CD4-positive, alpha-beta T cell (primary cell): ENCODE measurements at regions not wholly inside any gene's neighbourhood (a gene's known extent, or its start where the extent isn't known, plus 50 kb on each side); places are given as distances from the start of the nearest gene placed in this dataset.

Source experiments
- ATAC-seq: fragments of 200-7000 bp; cut with Tn5 transposase; one replicate; pipeline ENCODE4 v1.10.0; 2022; ENCODE audit warnings: mild to moderate bottlenecking; ENCODE audit not compliant: poor library complexity
- CTCF ChIA-PET: fragments of 350-600 bp; sonication (Branson Sonifier 250); formaldehyde crosslinking; loops from one replicate; lab custom pipeline; 2021; ENCODE audit warnings: antibody characterized with exemption, inconsistent platforms; lab: Charles Lee
- POLR2A ChIA-PET: fragments of 350-600 bp; sonication (Branson Sonifier 250); formaldehyde crosslinking; loops from one replicate; lab custom pipeline; 2021; ENCODE audit warnings: antibody characterized with exemption, inconsistent platforms; lab: Charles Lee
- DNase-seq, 14 experiments: peaks; one replicate each; pipeline ENCODE4 v3.0.0-alpha.2; 2013 to 2020; ENCODE audit warnings: mixed read lengths in 2 of 14
- H3K27ac ChIP-seq, 2 donors: one replicate each; pipeline versions ENCODE4 v1.5.1 to v1.7.0; 2013; ENCODE audit warnings: low read length in 2 of 2, low read depth in 1 of 2, mild to moderate bottlenecking in 1 of 2
- H3K27me3 ChIP-seq, 2 experiments: 1 replicate in 1 of 2; 2 replicates in 1 of 2; pipeline versions ENCODE4 v1.6.1 to v1.7.0; 2013; ENCODE audit warnings: low read length in 2 of 2, control low read depth in 1 of 2, mild to moderate bottlenecking in 1 of 2, moderate library complexity in 1 of 2; ENCODE audit not compliant: insufficient read depth in 2 of 2, control insufficient read depth in 1 of 2
- H3K36me3 ChIP-seq: one replicate; pipeline ENCODE4 v1.6.1; 2013; ENCODE audit warnings: low read length, control low read depth; ENCODE audit not compliant: insufficient read depth
- H3K4me1 ChIP-seq: one replicate; pipeline ENCODE4 v1.6.1; 2013; ENCODE audit warnings: low read length, control low read depth; ENCODE audit not compliant: insufficient read depth
- H3K4me3 ChIP-seq: one replicate; pipeline ENCODE4 v1.5.1; 2013; ENCODE audit warnings: mild to moderate bottlenecking, low read length, moderate library complexity
- H3K9me3 ChIP-seq, 2 experiments: 1 replicate in 1 of 2; 2 replicates in 1 of 2; pipeline versions ENCODE4 v1.6.1 to v1.7.0; 2013; ENCODE audit warnings: low read length in 2 of 2, mild to moderate bottlenecking in 2 of 2, control low read depth in 1 of 2, moderate library complexity in 1 of 2; ENCODE audit not compliant: control insufficient read depth in 1 of 2, insufficient read depth in 1 of 2
- H3K27ac Mint-ChIP-seq: one replicate; pipeline ENCODE4 v1.8.0; 2020; ENCODE audit warnings: mixed read lengths
- H3K27me3 Mint-ChIP-seq: one replicate; pipeline ENCODE4 v1.8.0; 2021; ENCODE audit warnings: mixed read lengths
- H3K36me3 Mint-ChIP-seq: one replicate; pipeline ENCODE4 v1.8.0; 2021; ENCODE audit warnings: low read depth, mixed read lengths
- H3K4me1 Mint-ChIP-seq: one replicate; pipeline ENCODE4 v1.8.0; 2021; ENCODE audit warnings: low read depth, mixed read lengths
- H3K4me3 Mint-ChIP-seq: one replicate; pipeline ENCODE4 v1.8.0; 2020; ENCODE audit warnings: mild to moderate bottlenecking, mixed read lengths
- H3K9me3 Mint-ChIP-seq: one replicate; pipeline ENCODE4 v1.8.0; 2020; ENCODE audit warnings: mixed read lengths
- CTCF ChIP-seq: fragments of 200-600 bp; IDR thresholded peaks from one replicate; pipeline ENCODE4 v1.8.0; 2022; ENCODE audit warnings: antibody characterized with exemption, mild to moderate bottlenecking
- intact Hi-C, 2 experiments: fragments of 100-400 bp; cut with DNase I in 1 of 2; cut with micrococcal nuclease in 1 of 2; formaldehyde crosslinking; loops; one replicate each; pipeline versions ENCODE4 v1.15.1 to v1.9.0; 2023 to 2025; cut with DNase I, micrococcal nuclease

GRCh38 chr6:139990026-139990686 is 615.7 kb upstream of the CITED2 start:
- intact Hi-C loops = no loop called here
- H3K9me3 ChIP-seq = no peaks in the 10 kb centered on the region
- Mint-ChIP-seq H3K27ac (no peak overlapping the region), H3K36me3 (no peaks in the 10 kb centered on the region), H3K27me3 (peaks cover 12% of the 10 kb centered on the region), H3K9me3 (peaks cover 3% of the 10 kb centered on the region), H3K4me3 (no peak overlapping the region), H3K4me1 (no peaks in the 10 kb centered on the region)
- no peak for ATAC-seq
- H3K4me3 ChIP-seq = no peak overlapping the region
- H3K27ac ChIP-seq = no peak overlapping the region
- CTCF ChIA-PET = no interaction called here
- TF ChIP-seq CTCF = no peak
- no peaks in the 10 kb centered on the region for H3K36me3 ChIP-seq
- H3K4me1 ChIP-seq = no peaks in the 10 kb centered on the region
- POLR2A ChIA-PET = no interaction called here
- H3K27me3 ChIP-seq = no peaks in the 10 kb centered on the region
- DNase-seq = no peak

GRCh38 chr6:139988685-139989084 is 614.2 kb upstream of the CITED2 start:
- no peaks in the 10 kb centered on the region for H3K9me3 ChIP-seq
- peaks cover 1% of the 10 kb centered on the region for H3K9me3 Mint-ChIP-seq
- no peak overlapping the region for H3K4me3 Mint-ChIP-seq
- intact Hi-C loops = no loop called here
- no peak for DNase-seq
- H3K4me1 ChIP-seq = no peaks in the 10 kb centered on the region
- no peaks in the 10 kb centered on the region for H3K27me3 ChIP-seq
- H3K36me3 Mint-ChIP-seq = no peaks in the 10 kb centered on the region
- POLR2A ChIA-PET = no interaction called here
- H3K36me3 ChIP-seq = no peaks in the 10 kb centered on the region
- TF ChIP-seq CTCF = no peak
- H3K27ac Mint-ChIP-seq = no peak overlapping the region
- H3K27me3 Mint-ChIP-seq = peaks cover 12% of the 10 kb centered on the region
- CTCF ChIA-PET = no interaction called here
- H3K4me1 Mint-ChIP-seq = no peaks in the 10 kb centered on the region
- no peak overlapping the region for H3K4me3 ChIP-seq
- no peak for ATAC-seq
- no peak overlapping the region for H3K27ac ChIP-seq

GRCh38 chr6:139987091-139987490 is 612.6 kb upstream of the CITED2 start:
- no peaks in the 10 kb centered on the region for H3K36me3 Mint-ChIP-seq
- H3K9me3 Mint-ChIP-seq = no peaks in the 10 kb centered on the region
- ChIA-PET CTCF (no interaction called here), POLR2A (interaction anchor here (0.5 to 0.6 kb wide), 2 partner anchors 30 to 404 kb away, joined by 3 read pairs; no protein-coding TSS in a partner anchor)
- Histone ChIP-seq H3K4me3 (no peak overlapping the region), H3K36me3 (no peaks in the 10 kb centered on the region), H3K4me1 (no peaks in the 10 kb centered on the region), H3K27me3 (no peaks in the 10 kb centered on the region), H3K27ac (no peak overlapping the region), H3K9me3 (no peaks in the 10 kb centered on the region)
- no peak overlapping the region for H3K27ac Mint-ChIP-seq
- TF ChIP-seq CTCF = no peak
- DNase-seq = no peak
- no peak overlapping the region for H3K4me3 Mint-ChIP-seq
- intact Hi-C loops = no loop called here
- ATAC-seq = no peak
- peaks cover 1% of the 10 kb centered on the region for H3K4me1 Mint-ChIP-seq
- H3K27me3 Mint-ChIP-seq = peaks cover 12% of the 10 kb centered on the region
